ENCODE measurements at regions not wholly inside any gene's neighbourhood (a gene's known extent, or its start where the extent isn't known, plus 50 kb on each side); places are given as distances from the start of the nearest gene placed in this dataset.

GRCh38 chr7:94055963-94056362 lies 51.8 kb upstream of the BET1 start:
- TF ChIP-seq, protein P1, sequence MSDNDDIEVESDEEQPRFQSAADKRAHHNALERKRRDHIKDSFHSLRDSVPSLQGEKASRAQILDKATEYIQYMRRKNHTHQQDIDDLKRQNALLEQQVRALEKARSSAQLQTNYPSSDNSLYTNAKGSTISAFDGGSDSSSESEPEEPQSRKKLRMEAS (IDR thresholded peaks at IDR 0.05): no peak
- TF ChIP-seq CTCF (IDR thresholded peaks at IDR 0.05; ENCODE audit: control extremely low read depth in 1 of 3, insufficient read depth in 1 of 3, low read depth in 1 of 3, low read length in 3 of 3) (no peak), CEBPB (IDR thresholded peaks at IDR 0.05; ENCODE audit: low read depth, low read length) (no peak), SP1 (IDR thresholded peaks at IDR 0.05; ENCODE audit: low read depth, low read length) (no peak), POLR2AphosphoS5 (IDR thresholded peaks at IDR 0.05; ENCODE audit: low read depth, low read length) (no peak)

Measured in H1 (cell line).